ENCODE measurements at regions not wholly inside any gene's neighbourhood (a gene's known extent, or its start where the extent isn't known, plus 50 kb on each side); places are given as distances from the start of the nearest gene placed in this dataset.

DNA sequence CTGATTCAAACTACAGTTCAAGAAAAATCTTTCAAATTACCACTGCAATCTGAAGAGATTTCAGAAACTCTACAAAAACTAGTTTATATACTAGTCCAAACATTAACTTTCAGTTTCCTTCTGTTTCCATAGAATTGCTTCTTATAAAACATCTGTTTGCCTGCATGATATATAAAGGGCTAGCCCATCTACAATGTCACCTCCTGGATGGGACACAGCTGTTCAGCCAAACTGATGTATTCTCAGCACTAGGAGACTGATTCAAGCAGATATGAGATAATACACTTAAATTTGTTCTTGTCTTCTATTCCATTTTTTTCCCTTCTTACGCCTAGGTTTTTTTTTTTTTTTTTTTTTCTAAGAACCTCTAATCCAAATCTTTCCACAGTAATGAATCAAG is 1569.7 kb upstream of the IGFBP7 start:
- DNase-seq = no peak

DNA sequence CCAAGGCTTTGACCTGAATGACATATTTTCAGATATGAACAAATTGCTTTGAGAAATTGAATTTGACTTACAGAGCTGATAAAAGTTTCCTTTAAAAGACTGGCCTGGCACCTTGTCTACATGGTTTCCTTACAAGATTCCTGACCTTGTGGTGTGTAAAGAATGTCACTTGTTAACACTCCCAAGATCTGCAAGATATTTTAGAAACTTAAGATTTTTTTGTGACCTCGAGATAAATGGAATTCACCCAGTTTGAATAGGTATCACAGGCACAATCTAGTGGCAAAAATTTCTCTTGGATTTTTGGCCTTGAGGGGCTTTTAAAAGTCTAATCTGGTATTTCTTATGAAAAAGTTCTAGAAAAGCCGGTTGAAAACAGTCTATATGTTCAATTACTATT is 1568.9 kb upstream of the IGFBP7 start:
- no peak for DNase-seq

DNA sequence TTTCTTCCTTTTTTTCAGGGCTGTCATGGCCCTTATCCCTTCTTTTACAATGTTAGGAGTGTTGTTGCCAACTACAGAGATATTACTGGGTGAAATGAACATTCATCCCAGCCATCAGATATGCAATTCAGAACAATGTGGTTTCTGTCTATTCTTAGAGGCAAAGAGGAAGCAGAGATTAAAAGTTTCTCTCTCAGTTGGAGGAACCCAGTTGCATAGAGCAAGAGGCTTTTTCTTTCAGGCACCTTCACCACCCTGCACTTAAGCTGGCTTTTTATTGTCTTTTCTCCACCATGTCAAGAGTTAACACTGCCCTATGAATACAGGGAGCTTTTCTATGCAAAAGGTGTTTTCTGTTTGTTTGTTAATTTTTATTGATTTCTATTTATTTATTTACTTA is 1559.6 kb upstream of the IGFBP7 start:
- no peak for DNase-seq

DNA sequence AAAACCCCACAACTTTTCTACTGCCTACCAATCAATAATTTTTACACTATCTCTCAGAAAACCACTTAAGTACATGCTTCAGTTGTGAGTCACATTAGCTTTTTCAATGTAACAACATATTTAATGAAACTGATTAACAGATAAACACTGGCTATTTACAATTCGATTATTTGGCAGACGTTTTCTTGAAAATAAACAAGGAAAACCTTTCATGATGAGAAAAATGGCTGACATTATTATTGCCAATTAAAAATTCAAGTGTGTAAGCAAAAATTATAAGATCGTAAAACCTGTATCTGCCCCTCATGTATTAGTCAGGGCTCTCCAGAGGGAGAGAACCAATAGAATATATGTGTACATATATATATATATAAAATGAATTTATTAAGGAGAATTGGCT is 1555.5 kb upstream of the IGFBP7 start:
- no peak for DNase-seq

DNA sequence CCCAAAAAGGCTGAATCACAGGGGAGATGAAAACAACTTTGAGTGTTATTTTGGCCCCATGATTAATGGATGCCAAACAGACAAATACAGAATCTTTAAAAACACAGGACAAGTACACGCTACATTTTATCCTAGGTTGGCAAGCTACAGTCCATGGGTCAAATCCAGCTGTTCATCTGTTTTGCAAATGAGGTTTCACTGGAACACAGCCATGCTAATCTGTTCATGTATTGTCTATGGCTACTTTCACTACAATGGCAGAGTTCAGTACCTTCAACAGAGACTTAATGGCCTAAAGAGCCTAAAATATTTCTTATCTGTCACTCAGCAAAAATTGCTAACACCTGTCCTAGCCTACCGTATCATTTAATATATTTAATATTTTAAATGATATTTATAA is 1548.5 kb upstream of the IGFBP7 start:
- no peak for DNase-seq

DNA sequence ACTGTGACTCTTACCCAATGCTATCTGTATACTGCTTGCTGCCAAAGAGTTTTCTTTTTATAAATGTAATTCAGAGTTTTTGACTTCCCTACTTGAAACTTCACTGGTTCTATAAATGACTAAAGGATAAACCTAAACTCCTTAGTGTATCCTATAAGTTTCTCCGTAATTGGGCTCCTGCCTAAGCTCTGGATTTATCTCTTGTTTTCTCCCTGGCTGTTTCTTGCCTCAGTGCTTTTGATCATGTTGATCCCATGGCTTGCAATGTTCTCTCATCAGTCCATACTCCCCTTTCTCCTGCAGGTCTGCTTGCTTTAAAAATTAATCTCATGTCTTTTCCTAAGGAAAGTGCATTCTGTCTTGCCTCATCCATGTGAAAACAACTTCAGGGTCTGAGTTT is 1543.1 kb upstream of the IGFBP7 start:
- no peak for DNase-seq

DNA sequence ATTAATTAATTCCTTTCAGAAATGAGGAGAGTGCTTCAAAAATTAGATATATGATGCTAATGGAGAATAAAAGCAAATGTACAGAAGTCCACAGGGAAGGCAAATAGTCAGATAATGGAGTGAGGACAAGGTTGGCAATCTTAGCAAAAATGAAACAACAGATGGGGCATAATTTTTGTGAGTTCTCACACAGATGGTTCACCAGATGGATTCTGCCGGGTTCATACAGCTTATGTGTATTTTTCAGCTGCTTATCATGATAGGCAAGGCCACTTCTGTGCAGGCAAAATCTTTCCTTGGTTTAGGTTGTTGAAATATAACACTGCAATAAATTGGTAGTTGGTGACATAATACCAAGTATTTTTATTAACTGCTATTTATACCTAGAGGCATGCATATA is 1539.0 kb upstream of the IGFBP7 start:
- no peak for DNase-seq

DNA sequence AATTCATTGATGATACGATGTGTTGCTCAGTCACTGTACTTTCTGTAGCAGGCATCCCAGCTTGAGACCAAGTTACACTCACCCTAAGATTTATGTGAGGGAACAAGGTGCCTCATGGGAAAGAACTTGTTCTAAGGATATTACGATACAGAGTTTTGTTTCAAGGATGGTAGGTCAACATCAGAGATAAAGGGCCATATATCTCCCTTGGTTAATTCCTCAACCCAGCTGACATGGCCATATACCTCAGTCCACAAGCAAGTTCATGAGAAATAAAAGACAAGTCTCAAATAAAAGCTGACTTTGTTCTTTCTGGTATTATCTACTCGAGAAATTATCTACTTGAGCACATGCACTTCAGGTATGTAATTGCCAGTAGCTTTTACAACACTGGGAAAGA is 1535.9 kb upstream of the IGFBP7 start:
- DNase-seq = no peak

DNA sequence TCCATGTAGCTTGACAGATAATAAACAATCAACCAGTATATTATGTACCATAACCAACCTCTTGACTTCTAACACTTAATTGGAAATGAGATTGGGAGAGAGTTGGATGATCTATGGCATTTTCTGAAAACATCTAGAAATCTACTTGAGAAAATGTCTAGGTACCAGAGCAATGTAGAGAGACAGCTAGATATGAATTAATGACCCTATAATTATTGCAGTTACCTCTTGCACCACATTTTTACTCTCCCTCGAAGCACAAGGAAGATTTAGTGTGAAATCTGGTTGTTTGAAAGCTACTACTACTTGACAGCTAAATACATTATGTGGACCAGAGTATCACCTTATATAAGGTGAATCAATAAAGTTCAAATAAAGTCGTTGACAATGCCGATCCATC is 1534.4 kb upstream of the IGFBP7 start:
- DNase-seq = no peak

DNA sequence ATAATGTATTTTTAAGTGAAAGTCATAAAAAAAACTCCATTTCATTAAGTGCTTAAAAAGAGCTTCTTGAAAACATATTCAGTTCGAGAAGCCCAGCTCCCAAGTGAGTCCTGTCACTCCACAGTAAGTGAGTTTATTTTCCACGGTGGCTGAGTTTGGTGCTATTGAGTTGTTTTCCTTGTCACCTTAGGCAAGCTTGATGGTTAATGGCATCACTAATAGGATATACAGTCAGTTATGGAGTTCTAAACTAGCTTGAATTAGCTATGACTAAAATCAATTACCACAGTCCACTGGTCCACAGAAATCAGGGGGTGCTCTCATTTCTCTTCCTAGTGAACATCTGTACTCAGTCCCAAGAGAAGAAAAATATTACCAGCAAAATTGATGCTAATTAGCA is 1526.2 kb upstream of the IGFBP7 start:
- no peak for DNase-seq

DNA sequence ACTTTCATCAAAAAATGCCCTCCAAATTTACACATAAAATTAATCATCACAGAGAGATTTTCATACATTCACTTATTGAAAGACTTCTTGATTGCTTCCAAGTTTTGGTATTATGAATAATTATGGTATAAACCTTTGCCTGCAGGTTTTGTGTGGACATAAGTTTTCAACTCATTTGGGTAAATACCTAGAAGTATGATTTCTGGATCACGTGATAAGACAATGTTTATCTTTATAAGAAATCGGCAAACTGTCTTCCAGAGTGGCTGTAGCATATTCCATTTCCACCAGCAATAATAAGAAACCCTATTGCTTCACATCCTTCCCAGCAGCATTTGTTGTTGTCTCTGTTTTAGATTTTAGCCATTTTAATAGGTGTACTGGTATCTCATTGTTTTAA is 1507.0 kb upstream of the IGFBP7 start:
- DNase-seq = no peak

DNA sequence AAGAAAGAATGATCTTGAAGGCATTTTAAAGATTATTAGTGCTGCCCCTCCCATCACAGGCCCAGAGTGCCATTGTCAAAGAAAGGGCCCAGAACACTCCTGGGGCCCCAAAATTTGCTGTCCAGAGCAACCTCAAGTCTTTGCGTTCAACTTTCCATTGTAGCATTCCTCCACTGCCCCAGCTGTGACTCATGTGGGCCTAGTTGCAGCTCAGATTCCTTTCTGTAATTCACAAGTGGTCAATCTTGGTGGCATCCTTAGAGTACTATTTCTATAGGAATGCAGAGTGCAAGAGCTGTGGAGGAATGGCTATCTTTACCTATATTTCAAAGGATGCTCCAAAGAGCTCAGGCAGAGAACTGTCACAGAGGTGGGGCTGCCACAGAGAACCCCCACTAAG is 1500.8 kb upstream of the IGFBP7 start:
- DNase-seq = no peak

DNA sequence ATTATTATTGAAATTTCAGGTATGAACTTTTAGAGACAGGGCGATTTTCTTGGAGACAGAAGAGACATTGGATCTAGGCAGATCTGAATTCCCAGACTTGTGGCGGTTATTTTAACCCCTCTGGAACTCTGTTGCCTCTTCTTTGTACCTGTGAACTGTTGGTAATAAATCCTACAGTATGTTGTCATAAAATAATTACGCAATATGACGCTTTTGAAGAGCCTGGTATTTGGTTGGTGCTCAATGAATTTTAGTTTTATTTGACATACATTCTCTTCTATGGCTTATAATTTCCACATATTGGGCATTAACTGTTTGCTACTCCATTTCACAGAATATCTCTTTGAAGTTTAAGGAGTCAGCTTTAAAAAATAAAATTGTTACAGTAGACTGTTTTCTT is 1496.1 kb upstream of the IGFBP7 start:
- DNase-seq = no peak

DNA sequence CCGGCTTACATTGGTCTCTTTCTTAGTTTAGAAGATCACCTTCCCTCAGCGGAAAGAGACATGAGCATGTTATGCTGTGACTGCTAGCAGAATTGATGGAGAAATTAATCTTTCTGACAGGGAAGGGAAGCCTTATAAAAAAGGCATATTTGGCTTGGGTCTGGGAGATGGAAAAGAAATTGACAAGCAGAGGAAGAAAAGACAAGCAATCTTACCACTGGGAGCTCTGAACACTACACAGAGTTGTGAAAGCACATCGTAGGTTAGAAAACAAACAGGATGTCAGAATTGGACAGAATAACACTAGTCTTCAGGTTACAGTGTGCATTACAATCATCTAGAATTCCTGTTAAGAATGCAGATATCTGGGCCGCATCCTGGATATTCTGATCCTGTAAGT is 1493.8 kb upstream of the IGFBP7 start:
- DNase-seq = no peak

DNA sequence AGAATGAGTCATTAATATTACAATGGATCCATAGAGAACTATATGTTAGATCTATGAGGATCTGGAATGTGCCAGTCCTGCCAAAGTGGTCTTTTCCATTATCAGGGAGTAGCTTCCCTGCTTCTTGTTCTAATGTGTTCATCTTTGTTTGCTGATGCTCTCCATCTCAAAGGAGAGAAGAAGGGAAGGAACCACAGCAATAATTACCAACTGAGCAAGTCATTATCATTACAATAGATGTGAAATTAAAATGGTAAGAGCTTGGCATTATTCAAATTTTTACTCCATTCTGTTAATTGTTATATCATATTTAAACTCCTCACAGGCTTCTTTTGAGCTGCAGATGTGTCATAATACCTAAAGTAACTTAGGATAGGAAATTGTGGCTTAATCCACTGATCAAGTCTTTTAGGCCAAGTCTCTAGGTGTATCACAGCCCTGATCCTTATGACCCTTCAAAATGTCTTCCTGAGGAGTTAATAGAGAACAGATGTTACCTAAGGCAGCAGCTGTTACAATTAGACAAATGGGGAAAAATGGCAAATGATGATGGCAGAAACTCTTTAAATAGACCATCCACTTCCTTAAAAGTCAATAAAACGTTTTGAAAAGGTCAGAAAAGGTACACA is 1492.7 kb upstream of the IGFBP7 start:
- no peak for DNase-seq

DNA sequence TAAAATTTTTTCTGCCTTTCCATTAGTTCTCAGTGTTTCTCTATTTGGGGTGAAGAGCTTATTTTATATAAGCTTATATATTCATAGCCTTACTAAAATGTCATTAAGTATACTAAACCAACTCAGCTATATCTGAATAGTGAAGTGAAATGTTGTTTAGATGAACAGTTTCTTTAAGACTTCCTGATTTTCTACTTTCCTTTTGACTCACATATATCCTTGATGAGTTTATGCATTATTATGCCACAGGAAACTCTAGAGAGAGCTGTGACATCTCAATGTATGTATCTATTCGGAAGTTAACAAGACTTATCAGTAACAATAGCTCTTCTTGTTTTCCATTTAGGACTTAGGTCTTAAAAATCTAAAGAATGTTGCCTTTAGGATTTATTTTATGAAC is 1491.8 kb upstream of the IGFBP7 start:
- DNase-seq = no peak

DNA sequence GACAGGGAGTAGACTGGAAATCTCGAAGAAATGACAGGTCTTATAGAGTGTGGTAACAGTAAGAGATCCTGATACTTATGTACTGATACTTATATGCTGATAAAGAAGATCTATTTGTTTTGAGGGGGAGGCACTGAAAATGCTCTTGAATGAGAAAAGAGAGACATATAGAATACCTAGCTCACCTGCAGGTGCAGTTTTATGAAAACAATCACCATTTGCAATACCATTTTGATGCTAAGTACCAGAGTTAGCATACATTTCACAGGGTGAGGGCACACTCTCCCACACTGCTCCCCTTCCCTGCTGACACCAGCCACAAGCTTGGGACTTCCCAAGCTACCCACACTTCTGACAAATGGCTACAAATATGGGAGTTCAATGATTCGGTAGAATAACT is 1490.1 kb upstream of the IGFBP7 start:
- DNase-seq = no peak

DNA sequence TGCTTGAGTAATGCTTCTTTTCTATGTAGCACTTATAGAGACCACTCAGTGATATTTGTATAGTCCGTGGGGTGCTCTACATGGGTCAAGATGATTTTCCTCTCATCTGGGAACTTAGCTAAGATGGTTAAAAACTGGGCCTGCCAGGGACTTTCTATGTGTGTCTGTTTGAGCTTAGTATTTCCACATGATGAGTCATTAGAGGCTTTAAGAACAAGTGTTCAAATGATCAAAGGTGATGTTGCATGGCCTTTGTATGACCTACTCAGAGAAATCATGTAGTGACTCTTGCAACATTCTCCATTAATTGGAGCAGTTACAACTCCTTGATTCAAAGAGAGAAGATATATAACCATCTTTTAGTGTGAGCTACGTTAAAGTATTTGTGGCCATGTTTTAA is 1480.5 kb upstream of the IGFBP7 start:
- no peak for DNase-seq

DNA sequence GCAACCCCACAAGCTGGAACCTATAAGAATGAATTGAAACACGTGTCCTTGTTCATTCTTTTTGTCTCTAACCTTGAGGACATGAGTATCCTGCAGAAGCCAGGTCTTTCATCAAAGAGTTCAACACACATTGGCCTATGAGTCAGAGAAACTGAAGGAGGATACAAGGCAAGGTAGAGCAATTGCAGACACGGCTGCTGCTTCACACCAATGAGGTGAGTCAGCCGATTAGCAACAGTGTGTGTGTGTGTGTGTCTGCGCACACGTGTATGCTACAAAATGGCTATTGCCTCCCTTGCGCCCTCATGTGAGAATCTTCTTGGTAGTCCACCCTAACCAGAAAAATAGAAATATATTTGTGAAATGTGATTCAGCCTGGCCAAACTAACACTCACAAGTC is 1477.7 kb upstream of the IGFBP7 start:
- no peak for DNase-seq

DNA sequence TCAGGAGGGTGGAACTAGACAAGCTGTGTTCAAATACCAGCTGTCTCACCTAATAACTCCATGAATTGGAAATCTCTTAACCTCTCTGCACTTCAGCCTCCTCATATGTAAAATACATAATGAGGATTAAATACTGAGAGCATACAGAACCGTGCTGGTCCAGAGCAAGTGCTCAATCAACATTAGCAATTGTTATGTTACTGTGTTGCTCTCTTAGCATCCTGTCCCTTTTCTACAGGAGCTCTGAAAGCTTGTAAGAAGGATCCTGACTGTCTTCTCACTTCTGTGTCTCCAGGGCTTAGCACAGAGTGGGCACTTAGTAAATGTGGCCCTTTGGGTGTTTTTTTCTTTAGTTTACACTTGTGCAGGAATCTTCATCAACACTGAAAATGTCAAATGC is 1456.1 kb upstream of the IGFBP7 start:
- DNase-seq = no peak

DNA sequence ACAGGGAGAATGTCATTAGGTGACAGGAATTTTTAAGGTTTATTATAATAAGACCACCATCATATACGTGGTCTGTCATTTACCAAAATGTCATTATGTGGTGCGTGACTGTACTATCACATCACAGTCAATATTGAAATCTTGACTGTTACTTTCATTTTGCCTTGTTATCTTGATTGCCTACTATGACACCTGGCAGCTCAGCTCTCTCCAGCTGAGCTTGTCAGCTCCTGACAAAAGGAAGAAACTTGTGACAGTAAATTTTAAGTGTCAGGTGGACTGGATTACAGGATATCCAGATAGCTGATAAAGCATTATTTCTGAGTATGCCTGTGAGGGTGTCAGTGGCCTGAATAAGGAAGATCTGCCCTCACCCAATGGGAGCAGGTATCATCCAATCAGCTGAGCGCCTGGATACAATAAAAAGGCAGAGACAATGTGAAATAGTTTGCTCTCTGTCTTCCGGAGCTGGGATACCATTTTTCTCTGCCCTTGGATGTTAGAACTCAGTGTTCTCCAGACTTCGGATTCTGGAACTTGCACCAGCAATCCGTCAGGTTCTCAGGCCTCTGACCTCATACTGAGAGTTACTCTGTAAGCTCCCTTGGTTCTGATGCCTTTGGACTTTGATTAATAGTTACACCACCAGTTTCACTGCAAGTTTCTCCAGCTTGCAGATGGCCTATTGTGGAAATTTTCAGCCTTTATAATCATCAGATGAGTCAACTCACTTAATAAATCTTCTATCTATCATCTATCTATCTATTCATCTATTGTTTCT is 1454.7 kb upstream of the IGFBP7 start:
- no peak for DNase-seq

DNA sequence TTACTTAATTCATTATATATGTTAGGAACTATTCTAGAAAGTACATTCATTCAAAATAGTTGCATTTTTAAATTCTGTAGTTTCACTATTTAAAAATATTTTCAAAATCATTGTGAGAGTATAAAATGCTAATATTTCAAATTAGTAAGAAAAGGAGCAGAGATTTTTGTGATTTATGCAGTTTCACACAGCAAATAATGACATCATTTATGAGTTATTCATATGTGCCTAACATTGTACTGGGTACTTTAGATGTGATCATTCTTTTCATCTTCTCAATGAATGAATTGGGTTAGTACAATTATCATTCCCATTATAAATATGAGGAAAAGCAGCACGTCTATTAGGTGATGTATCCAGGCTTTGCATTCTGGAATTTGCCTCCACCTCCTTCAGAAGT is 1451.0 kb upstream of the IGFBP7 start:
- DNase-seq = no peak

DNA sequence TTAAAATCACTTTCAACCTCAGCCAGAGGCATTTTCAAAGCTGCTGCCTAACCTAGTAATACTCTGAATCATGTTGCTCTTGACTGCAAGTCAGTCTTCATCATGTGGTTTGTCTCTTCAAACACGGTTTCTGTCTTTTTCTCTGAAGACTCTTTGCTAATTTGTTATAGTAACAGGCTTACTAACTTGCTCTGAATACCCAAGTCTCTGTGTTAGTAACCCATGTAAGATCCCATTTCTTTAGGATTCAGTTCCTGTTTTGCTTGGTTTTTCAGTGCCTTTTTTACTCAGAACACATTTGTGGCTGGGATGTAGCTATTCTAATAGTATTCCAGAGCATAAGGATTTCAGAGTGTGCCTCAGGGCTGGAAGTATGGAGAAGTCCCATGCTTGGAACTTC is 1450.6 kb upstream of the IGFBP7 start:
- DNase-seq = no peak

DNA sequence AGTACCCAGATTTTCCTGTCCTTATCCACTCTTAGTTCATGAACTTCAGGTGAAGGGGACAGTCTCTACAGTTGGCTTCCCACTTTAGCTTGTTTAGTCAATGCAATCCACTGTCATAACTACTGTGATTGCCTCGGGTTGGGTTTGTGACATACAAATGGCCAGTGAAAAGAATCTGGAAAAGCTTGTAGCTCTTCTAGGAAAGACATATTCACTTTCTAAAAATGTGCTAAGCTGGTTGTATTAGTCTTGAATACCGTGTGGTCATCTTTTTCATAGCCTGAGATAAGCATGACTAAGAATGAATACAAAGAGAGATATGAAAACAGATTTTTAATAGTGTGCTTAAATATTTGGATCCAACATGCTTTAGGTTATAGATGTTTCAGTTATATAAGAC is 1443.5 kb upstream of the IGFBP7 start:
- no peak for DNase-seq

DNA sequence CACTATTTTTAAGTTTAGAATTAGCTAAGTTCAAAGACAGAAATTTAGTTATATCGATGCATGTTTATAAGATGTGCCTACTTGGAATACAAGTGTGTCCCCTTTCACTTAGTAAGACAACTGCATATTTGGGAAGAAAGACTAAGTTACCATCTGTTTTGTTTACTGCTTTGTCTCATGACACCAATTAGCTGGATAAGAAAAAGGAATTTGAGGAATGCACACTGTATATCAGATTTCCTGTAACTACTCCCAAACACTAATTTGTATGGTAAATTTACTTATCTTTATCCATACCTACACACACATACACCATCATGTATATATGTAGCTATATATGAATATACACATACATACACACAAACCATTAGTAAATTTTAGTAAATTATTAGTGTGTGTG is 1442.8 kb upstream of the IGFBP7 start:
- DNase-seq = no peak
